GM21717 (cell line): ENCODE measurements at regions not wholly inside any gene's neighbourhood (a gene's known extent, or its start where the extent isn't known, plus 50 kb on each side); places are given as distances from the start of the nearest gene placed in this dataset.

ENCODE experiments used
- ATAC-seq: cut with Tn5 transposase; IDR thresholded peaks from one replicate; pipeline ENCODE4 v1.9.1; 2021; ENCODE audit warnings: mild to moderate bottlenecking, moderate library complexity; ENCODE audit not compliant: unreplicated experiment

GRCh38 chr4:130563185-130563888, 1467.4 kb downstream of the C4orf33 start:
- ATAC-seq, result no peak

- ATAC-seq, result no peak
These were observed 1468.0 kb downstream of the C4orf33 start for GRCh38 chr4:130563889-130564418.

- no peak for ATAC-seq
These were observed 1472.8 kb downstream of the C4orf33 start for GRCh38 chr4:130568746-130569145.

- no peak for ATAC-seq
These were observed 1477.8 kb downstream of the C4orf33 start for GRCh38 chr4:130573742-130574141.

- no peak for ATAC-seq
These were observed 1478.3 kb downstream of the C4orf33 start for GRCh38 chr4:130574215-130574614.

- no peak for ATAC-seq
These were observed 1480.3 kb downstream of the C4orf33 start for GRCh38 chr4:130576218-130576617.

- ATAC-seq, result no peak
These were observed 1495.1 kb downstream of the C4orf33 start for GRCh38 chr4:130591091-130591490.

- no peak for ATAC-seq
These were observed 1504.8 kb downstream of the C4orf33 start for GRCh38 chr4:130600706-130601105.

GRCh38 chr4:130603043-130603442, 1507.1 kb downstream of the C4orf33 start:
- ATAC-seq, result no peak

GRCh38 chr4:130608121-130608520, 1512.2 kb downstream of the C4orf33 start:
- no peak for ATAC-seq

- no peak for ATAC-seq
These were observed 1532.6 kb downstream of the C4orf33 start for GRCh38 chr4:130628531-130628930.

GRCh38 chr4:130632731-130633604, 1537.0 kb downstream of the C4orf33 start:
- ATAC-seq, result no peak

GRCh38 chr4:130636486-130636885, 1540.5 kb downstream of the C4orf33 start:
- no peak for ATAC-seq

- no peak for ATAC-seq
These were observed 1544.6 kb downstream of the C4orf33 start for GRCh38 chr4:130640592-130640991.

- ATAC-seq, result no peak
These were observed 1550.9 kb downstream of the C4orf33 start for GRCh38 chr4:130646886-130647285.

GRCh38 chr4:130648570-130648969, 1552.6 kb downstream of the C4orf33 start:
- no peak for ATAC-seq

- ATAC-seq, result no peak
These were observed 1557.9 kb downstream of the C4orf33 start for GRCh38 chr4:130653842-130654241.

- no peak for ATAC-seq
These were observed 1563.4 kb downstream of the C4orf33 start for GRCh38 chr4:130659320-130659719.

- ATAC-seq, result no peak
These were observed 1572.9 kb downstream of the C4orf33 start for GRCh38 chr4:130668859-130669258.

GRCh38 chr4:130675266-130675665, 1579.3 kb downstream of the C4orf33 start:
- no peak for ATAC-seq

- ATAC-seq, result no peak
These were observed 1593.2 kb downstream of the C4orf33 start for GRCh38 chr4:130689181-130689580.

GRCh38 chr4:130698251-130698650, 1602.3 kb downstream of the C4orf33 start:
- no peak for ATAC-seq
